CD4-positive, alpha-beta memory T cell (primary cell): ENCODE measurements at regions not wholly inside any gene's neighbourhood (a gene's known extent, or its start where the extent isn't known, plus 50 kb on each side); places are given as distances from the start of the nearest gene placed in this dataset.

Experiments
- CTCF ChIA-PET: fragments of 350-600 bp; sonication (Branson Sonifier 250); formaldehyde crosslinking; loops from one replicate; lab custom pipeline; 2021; ENCODE audit warnings: inconsistent platforms; ENCODE audit not compliant: partially characterized antibody; lab: Charles Lee
- POLR2A ChIA-PET: fragments of 350-600 bp; sonication (Branson Sonifier 250); formaldehyde crosslinking; loops from one replicate; lab custom pipeline; 2021; ENCODE audit not compliant: partially characterized antibody; lab: Charles Lee
- DNase-seq, 5 donors: peaks; one replicate each; pipeline versions ENCODE4 v3.0.0 to v3.0.0-alpha.2; 2020 to 2022; ENCODE audit warnings: mixed read lengths in 1 of 5
- H3K27ac ChIP-seq: one replicate; pipeline ENCODE4 v1.7.0; 2013; ENCODE audit warnings: low read depth, low read length
- H3K27me3 ChIP-seq: 2 replicates; pipeline ENCODE4 v1.7.0; 2013; ENCODE audit warnings: mild to moderate bottlenecking, low read length, moderate library complexity; ENCODE audit not compliant: insufficient read depth
- H3K36me3 ChIP-seq: 2 replicates; pipeline ENCODE4 v1.7.0; 2013; ENCODE audit warnings: mild to moderate bottlenecking, low read length, moderate library complexity; ENCODE audit not compliant: insufficient read depth
- H3K4me1 ChIP-seq: 2 replicates; pipeline ENCODE4 v1.7.0; 2013; ENCODE audit warnings: mild to moderate bottlenecking, low read length, moderate library complexity; ENCODE audit not compliant: insufficient read depth
- H3K4me3 ChIP-seq, 2 donors: one replicate each; pipeline ENCODE4 v1.7.0; 2013; ENCODE audit warnings: low read length in 2 of 2, mild to moderate bottlenecking in 1 of 2
- H3K9me3 ChIP-seq, 2 donors: one replicate each; pipeline ENCODE4 v1.7.0; 2013; ENCODE audit warnings: low read length in 2 of 2, control low read depth in 1 of 2; ENCODE audit not compliant: control insufficient read depth in 1 of 2
- H3K27ac Mint-ChIP-seq, 7 donors: one replicate each; pipeline ENCODE4 v1.8.0; 2020 to 2021; ENCODE audit warnings: mixed read lengths in 7 of 7, mild to moderate bottlenecking in 6 of 7, inconsistent platforms in 3 of 7, moderate library complexity in 3 of 7
- H3K27me3 Mint-ChIP-seq, 2 donors: one replicate each; pipeline ENCODE4 v1.8.0; 2020 to 2021; ENCODE audit warnings: mixed read lengths in 2 of 2
- H3K36me3 Mint-ChIP-seq, 2 donors: one replicate each; pipeline ENCODE4 v1.8.0; 2020 to 2021; ENCODE audit warnings: mixed read lengths in 2 of 2, inconsistent platforms in 1 of 2, mild to moderate bottlenecking in 1 of 2
- H3K4me1 Mint-ChIP-seq, 4 donors: one replicate each; pipeline ENCODE4 v1.8.0; 2020 to 2021; ENCODE audit warnings: mixed read lengths in 4 of 4, mild to moderate bottlenecking in 1 of 4
- H3K4me3 Mint-ChIP-seq, 8 donors: one replicate each; pipeline ENCODE4 v1.8.0; 2020 to 2021; ENCODE audit warnings: mixed read lengths in 8 of 8, mild to moderate bottlenecking in 7 of 8, moderate library complexity in 6 of 8, inconsistent platforms in 3 of 8
- H3K9me3 Mint-ChIP-seq, 8 donors: one replicate each; pipeline ENCODE4 v1.8.0; 2020 to 2021; ENCODE audit warnings: mixed read lengths in 8 of 8, mild to moderate bottlenecking in 5 of 8, inconsistent platforms in 3 of 8, moderate library complexity in 1 of 8
- intact Hi-C: fragments of 100-400 bp; cut with micrococcal nuclease; formaldehyde crosslinking; loops from one replicate; pipeline ENCODE4 v1.15.1; 2023

DNA sequence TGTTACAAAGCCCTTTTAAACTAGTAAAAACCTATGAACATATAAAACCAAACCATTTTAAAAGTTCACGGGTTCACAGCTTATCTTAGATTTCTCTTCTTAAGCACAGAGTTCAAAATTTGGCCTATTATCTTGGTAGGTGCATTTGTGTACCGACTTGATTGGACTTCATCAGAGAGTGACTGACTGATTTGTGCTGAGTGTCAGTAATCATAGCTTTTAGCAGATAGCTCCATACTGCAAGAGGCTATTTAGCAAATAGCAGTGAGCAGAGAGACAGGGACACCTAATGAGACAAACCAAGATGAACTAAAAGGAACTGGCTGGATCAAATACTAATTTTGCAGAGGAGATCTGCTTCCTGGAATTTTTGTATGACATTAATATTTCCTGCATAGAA lies 274.5 kb downstream of the PRR16 start:
- Mint-ChIP-seq H3K27me3 (no peaks in the 10 kb centered on the region), H3K4me1 (no peaks in the 10 kb centered on the region), H3K36me3 (no peaks in the 10 kb centered on the region), H3K27ac (no peak overlapping the region), H3K4me3 (no peak overlapping the region), H3K9me3 (peaks cover 0 to 13% (median 3%) of the 10 kb centered on the region in 8 donors)
- POLR2A ChIA-PET, result no interaction called here
- DNase-seq, result no peak
- H3K36me3 ChIP-seq, result no peaks in the 10 kb centered on the region
- intact Hi-C loops, result no loop called here
- H3K27ac ChIP-seq, result no peak overlapping the region
- H3K27me3 ChIP-seq, result no peaks in the 10 kb centered on the region
- no peak overlapping the region for H3K4me3 ChIP-seq
- CTCF ChIA-PET, result no interaction called here
- H3K4me1 ChIP-seq, result no peaks in the 10 kb centered on the region
- no peaks in the 10 kb centered on the region for H3K9me3 ChIP-seq

DNA sequence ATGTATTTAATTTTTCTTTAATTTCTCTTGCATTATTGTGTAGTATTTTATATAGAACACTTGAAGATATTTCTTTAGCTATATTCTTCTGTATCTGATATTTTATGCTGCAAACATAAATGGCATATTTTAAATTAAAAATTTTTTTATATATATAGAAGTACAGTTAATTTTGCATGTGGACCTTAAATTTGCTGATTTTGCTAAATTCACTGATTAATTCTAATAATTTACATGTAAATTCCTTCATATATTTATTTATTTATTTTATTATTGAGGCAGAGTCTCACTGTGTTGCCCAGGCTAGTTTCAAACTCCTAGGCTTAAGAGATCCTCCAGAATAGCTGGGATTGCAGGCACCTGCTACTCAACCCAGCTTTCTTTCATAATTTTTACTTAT lies 276.9 kb downstream of the PRR16 start:
- Mint-ChIP-seq H3K9me3 (peaks cover 0 to 9% (median 5%) of the 10 kb centered on the region in 8 donors), H3K27me3 (no peaks in the 10 kb centered on the region), H3K4me1 (no peaks in the 10 kb centered on the region), H3K27ac (no peak overlapping the region), H3K4me3 (no peak overlapping the region), H3K36me3 (no peaks in the 10 kb centered on the region)
- Histone ChIP-seq H3K4me3 (no peak overlapping the region), H3K27me3 (no peaks in the 10 kb centered on the region), H3K36me3 (no peaks in the 10 kb centered on the region), H3K27ac (no peak overlapping the region), H3K4me1 (no peaks in the 10 kb centered on the region), H3K9me3 (no peaks in the 10 kb centered on the region)
- intact Hi-C loops, result no loop called here
- ChIA-PET CTCF (no interaction called here), POLR2A (no interaction called here)
- DNase-seq, result no peak

DNA sequence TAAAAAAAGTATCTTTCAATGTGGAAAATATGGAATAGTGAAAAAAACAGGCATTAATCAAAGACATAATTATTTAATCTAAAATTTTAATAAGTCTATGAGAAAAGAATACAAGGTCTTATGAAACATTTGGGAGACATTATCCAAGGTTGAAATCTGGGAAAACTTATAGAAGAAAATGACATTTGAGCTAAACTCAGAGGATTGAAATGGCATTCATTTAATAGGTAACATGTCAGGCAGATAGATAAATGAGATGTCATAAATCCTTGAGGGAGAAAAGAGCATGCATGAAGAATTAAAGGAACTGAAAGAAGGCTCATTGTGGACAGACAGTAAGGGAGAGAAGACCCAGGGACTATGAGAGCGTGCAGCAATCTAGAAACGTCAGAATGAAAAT lies 284.4 kb downstream of the PRR16 start:
- Mint-ChIP-seq H3K4me1 (no peaks in the 10 kb centered on the region), H3K27me3 (no peaks in the 10 kb centered on the region), H3K9me3 (peaks cover 0 to 9% (median 5%) of the 10 kb centered on the region in 8 donors), H3K27ac (no peak overlapping the region), H3K36me3 (no peaks in the 10 kb centered on the region), H3K4me3 (no peak overlapping the region)
- no peak overlapping the region for H3K4me3 ChIP-seq
- POLR2A ChIA-PET, result no interaction called here
- H3K27me3 ChIP-seq, result no peaks in the 10 kb centered on the region
- no peak for DNase-seq
- no peak overlapping the region for H3K27ac ChIP-seq
- intact Hi-C loops, result no loop called here
- H3K36me3 ChIP-seq, result no peaks in the 10 kb centered on the region
- CTCF ChIA-PET, result no interaction called here
- H3K9me3 ChIP-seq, result no peaks in the 10 kb centered on the region
- no peaks in the 10 kb centered on the region for H3K4me1 ChIP-seq

DNA sequence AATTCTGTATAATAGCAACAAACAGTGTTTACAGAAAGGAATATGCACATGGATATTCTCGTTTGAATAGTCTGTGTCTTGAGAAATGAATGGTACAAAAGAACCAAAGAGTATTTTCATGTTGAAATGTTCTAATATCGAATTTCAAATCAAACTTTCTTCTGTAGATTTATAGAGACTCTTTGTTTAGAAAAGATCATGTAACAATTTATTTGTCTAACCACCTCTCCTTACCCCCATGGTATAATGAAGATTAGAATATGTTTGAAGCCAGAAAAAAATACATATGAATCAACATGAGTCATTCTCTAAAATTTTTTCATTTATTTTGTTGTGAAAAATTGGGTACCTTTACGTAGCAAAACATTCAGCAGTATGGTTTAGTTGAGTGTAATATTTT lies 285.6 kb downstream of the PRR16 start:
- DNase-seq, result no peak
- peaks cover 0 to 8% (median 5%) of the 10 kb centered on the region in 8 donors for H3K9me3 Mint-ChIP-seq
- H3K27me3 Mint-ChIP-seq, result no peaks in the 10 kb centered on the region
- no peaks in the 10 kb centered on the region for H3K4me1 Mint-ChIP-seq
- intact Hi-C loops, result no loop called here
- ChIA-PET POLR2A (no interaction called here), CTCF (no interaction called here)
- Histone ChIP-seq H3K27ac (no peak overlapping the region), H3K4me3 (no peak overlapping the region), H3K36me3 (no peaks in the 10 kb centered on the region), H3K4me1 (no peaks in the 10 kb centered on the region), H3K27me3 (no peaks in the 10 kb centered on the region), H3K9me3 (no peaks in the 10 kb centered on the region)
- no peak overlapping the region for H3K4me3 Mint-ChIP-seq
- H3K36me3 Mint-ChIP-seq, result no peaks in the 10 kb centered on the region
- H3K27ac Mint-ChIP-seq, result no peak overlapping the region

DNA sequence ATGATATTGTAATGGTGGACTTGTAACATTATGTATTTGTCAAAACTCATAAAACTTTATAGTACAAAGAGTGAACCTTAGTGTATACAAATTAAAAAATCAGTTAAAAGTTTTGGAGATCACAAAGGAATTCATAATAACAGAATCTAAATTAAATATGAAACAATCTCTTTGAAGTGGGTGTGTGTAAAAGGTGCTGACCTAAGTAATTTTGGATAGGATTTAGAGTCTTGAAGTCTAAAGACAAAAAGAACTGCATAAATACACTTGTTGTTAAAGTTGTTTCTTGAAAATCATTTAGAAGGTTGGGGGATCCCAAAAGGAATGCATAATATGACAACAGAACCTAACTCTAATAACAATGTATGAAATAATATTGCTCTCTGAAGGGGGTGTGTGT lies 295.5 kb downstream of the PRR16 start:
- Mint-ChIP-seq H3K9me3 (peaks cover 3 to 13% (median 5%) of the 10 kb centered on the region in 8 donors), H3K27me3 (no peaks in the 10 kb centered on the region), H3K36me3 (no peaks in the 10 kb centered on the region), H3K4me3 (no peak overlapping the region), H3K4me1 (no peaks in the 10 kb centered on the region), H3K27ac (no peak overlapping the region)
- Histone ChIP-seq H3K4me3 (no peak overlapping the region), H3K36me3 (no peaks in the 10 kb centered on the region), H3K27ac (no peak overlapping the region), H3K4me1 (no peaks in the 10 kb centered on the region), H3K9me3 (no peaks in the 10 kb centered on the region), H3K27me3 (no peaks in the 10 kb centered on the region)
- intact Hi-C loops, result no loop called here
- CTCF ChIA-PET, result no interaction called here
- POLR2A ChIA-PET, result no interaction called here
- DNase-seq, result no peak

DNA sequence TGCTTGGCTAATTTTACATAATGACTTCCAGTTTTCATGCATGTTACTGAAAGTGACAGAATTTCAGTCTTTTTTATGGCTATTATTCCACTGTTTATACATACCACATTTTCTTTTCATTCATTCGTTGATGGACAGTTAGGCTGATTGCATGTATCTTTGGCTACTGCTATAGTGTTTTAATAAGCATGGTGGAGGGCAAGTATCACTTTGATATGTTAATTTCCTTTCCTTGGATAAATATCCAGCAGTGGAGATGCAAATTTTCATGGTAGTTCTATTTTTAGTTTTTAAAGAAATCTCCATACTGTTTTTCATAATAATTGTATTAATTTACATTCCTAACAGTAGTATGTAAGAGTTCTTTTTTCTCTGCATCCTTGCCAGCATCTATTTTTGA lies 297.9 kb downstream of the PRR16 start:
- no peaks in the 10 kb centered on the region for H3K36me3 Mint-ChIP-seq
- Histone ChIP-seq H3K9me3 (no peaks in the 10 kb centered on the region), H3K4me3 (no peak overlapping the region), H3K27me3 (no peaks in the 10 kb centered on the region), H3K36me3 (no peaks in the 10 kb centered on the region), H3K27ac (no peak overlapping the region), H3K4me1 (no peaks in the 10 kb centered on the region)
- intact Hi-C loops, result no loop called here
- no peaks in the 10 kb centered on the region for H3K27me3 Mint-ChIP-seq
- no peaks in the 10 kb centered on the region for H3K4me1 Mint-ChIP-seq
- no peak overlapping the region for H3K4me3 Mint-ChIP-seq
- ChIA-PET CTCF (no interaction called here), POLR2A (no interaction called here)
- H3K9me3 Mint-ChIP-seq, result peaks cover 0 to 3% (median 1%) of the 10 kb centered on the region in 8 donors
- H3K27ac Mint-ChIP-seq, result no peak overlapping the region
- no peak for DNase-seq

DNA sequence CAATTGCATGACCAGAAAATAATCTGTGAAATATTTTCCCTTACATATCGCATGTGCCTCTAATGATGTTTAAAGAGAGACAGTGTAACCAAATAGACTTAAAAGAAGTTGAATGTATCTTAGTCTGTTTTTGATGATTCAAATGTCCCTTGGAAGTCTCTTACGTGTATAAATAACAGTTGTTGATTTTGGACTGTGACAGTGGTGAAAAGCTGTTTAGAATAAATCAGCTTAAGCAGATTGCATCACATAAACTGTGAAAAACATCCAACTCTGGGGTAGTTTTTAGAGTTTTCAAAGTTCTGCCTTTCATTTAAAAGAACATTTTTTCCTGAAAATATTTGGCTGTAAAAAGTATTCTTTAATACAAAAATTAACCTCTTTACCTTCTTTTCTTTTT lies 301.1 kb downstream of the PRR16 start:
- Histone ChIP-seq H3K36me3 (no peaks in the 10 kb centered on the region), H3K9me3 (no peaks in the 10 kb centered on the region), H3K27me3 (no peaks in the 10 kb centered on the region), H3K4me1 (no peaks in the 10 kb centered on the region), H3K4me3 (no peak overlapping the region), H3K27ac (no peak overlapping the region)
- DNase-seq, result no peak
- H3K36me3 Mint-ChIP-seq, result no peaks in the 10 kb centered on the region
- intact Hi-C loops, result no loop called here
- ChIA-PET CTCF (no interaction called here), POLR2A (no interaction called here)
- no peaks in the 10 kb centered on the region for H3K27me3 Mint-ChIP-seq
- H3K4me1 Mint-ChIP-seq, result no peaks in the 10 kb centered on the region
- no peak overlapping the region for H3K27ac Mint-ChIP-seq
- H3K9me3 Mint-ChIP-seq, result peaks cover 0 to 5% (median 2%) of the 10 kb centered on the region in 8 donors
- no peak overlapping the region for H3K4me3 Mint-ChIP-seq

DNA sequence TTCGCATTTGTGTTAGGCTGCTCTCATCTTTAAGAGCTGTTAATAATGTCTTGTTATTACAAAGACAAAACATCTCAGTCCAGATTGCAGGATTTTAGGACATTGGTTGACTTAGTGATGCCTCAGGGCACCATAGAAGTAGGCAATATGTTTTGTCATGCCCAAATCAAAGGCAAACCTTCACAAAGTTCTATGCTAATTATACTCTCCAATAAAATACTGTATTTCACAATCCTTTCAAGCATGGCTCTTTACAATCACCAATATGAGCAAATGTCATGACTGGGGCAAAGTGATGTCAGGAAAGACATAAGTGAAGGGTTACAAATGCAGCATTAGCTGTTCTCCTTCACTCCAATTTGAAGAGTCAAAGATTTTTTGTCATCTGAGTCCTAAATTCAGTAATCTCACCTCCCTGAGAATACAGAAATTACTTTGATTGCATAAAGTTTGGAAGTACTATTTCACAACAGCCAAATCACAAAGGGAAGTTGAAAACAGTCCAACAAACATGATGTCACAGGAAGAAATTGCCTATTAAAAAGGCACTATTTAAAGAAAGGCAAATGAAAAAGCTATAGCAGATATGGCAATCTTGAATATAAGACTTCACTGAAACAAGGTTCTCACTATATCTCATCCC lies 303.2 kb downstream of the PRR16 start:
- Mint-ChIP-seq H3K4me3 (no peak overlapping the region), H3K36me3 (no peaks in the 10 kb centered on the region), H3K27ac (no peak overlapping the region), H3K27me3 (no peaks in the 10 kb centered on the region), H3K9me3 (peaks cover 0 to 8% (median 3%) of the 10 kb centered on the region in 8 donors), H3K4me1 (no peaks in the 10 kb centered on the region)
- intact Hi-C loops, result no loop called here
- ChIA-PET CTCF (no interaction called here), POLR2A (no interaction called here)
- H3K27me3 ChIP-seq, result no peaks in the 10 kb centered on the region
- DNase-seq, result no peak
- H3K36me3 ChIP-seq, result no peaks in the 10 kb centered on the region
- H3K9me3 ChIP-seq, result no peaks in the 10 kb centered on the region
- no peak overlapping the region for H3K4me3 ChIP-seq
- H3K4me1 ChIP-seq, result no peaks in the 10 kb centered on the region
- no peak overlapping the region for H3K27ac ChIP-seq
